NCI-H2196 (cell line): ENCODE measurements at regions not wholly inside any gene's neighbourhood (a gene's known extent, or its start where the extent isn't known, plus 50 kb on each side); places are given as distances from the start of the nearest gene placed in this dataset.
"Not testable (repeated sequence)": the region's sequence is repeated elsewhere in the genome, so short reads cannot be mapped to it uniquely, and the experiment has no call there.

Experiments
- DNase-seq: peaks from one replicate; lab custom pipeline; 2025; ENCODE audit not compliant: unreplicated experiment; lab: John Stamatoyannopoulos, UW

DNA sequence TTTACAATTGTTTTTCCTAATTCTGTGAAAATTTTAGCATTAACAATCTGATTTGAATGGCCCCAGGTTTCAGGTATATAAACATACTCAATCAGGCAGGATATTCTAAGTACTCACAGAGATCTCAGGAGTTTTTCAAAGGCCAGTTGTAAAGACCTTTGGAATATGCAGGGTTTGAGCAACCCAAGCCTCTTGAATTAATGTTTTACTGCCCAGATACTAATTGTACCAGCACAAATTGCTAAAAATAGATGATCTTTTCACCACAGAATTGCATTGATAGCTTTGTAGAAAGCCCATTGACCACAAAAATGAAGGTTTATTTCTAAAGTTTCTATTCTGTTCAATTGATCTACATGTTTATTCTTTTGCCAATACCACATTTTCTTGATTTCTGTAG is 186.5 kb downstream of the OSTF1 start:
- no peak for DNase-seq

DNA sequence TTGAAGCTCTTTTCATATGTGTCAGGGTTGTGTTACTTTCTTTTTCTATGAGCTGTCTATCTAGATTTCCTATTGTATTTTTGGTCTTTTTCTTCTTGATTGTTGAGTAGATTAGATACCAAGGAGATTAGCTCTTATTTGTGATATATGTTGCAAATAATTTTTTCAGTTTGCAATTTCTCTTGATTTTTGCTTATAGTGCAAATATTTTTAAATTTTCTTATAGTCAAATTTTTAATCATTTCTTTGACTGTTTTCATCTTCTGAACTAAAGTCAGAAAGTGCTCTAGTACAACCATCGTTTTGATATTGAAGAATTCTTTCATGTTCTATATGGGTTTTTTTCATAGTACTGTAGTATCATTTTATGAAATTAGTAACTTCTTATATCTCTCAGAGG is 193.7 kb downstream of the OSTF1 start:
- DNase-seq: no peak

- no peak for DNase-seq
Observed at GRCh38 chr9:75289332-75289731, 201.0 kb downstream of the OSTF1 start.

DNA sequence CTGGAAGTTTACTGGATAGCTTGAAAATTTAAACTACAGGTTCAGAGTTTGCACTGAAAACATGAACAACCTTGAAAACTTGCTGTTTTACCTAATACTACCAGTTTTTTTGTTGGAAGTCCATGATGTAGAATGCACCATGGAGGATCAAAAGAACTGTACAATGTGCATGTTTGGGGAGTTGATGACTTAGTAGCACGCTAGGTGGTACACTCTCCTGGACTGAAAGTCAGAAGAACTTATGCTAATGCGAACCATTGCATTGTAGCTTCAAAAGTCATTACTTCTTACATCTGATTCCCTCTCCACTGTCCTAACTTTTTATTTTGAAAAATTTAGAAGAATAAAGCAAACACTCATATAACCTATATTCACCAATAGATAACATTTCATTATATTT is 211.0 kb downstream of the OSTF1 start:
- DNase-seq: no peak

GRCh38 chr9:75333624-75334023 is 245.3 kb downstream of the OSTF1 start:
- no peak for DNase-seq

DNA sequence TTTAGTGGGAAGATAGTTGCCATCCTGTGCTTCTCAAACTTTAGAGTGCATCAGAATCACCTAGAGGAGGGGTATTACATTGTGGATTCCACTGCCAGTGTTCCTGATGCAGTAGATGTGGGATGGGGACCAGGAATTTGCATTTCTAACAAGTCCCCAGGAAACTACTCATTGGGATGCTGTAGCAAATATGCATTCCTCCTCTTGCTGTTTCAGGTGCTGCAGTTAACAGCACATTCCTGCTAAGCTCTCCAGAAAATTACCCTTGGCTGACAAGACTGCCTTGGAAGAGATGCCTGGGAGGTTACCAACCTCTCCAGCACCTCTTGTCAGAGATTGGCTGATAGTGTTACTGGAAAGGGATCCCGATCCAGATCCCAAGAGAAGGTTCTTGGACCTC is 270.5 kb downstream of the OSTF1 start:
- DNase-seq: no peak

- DNase-seq: no peak
Observed at GRCh38 chr9:75359638-75360037, 271.3 kb downstream of the OSTF1 start.

DNA sequence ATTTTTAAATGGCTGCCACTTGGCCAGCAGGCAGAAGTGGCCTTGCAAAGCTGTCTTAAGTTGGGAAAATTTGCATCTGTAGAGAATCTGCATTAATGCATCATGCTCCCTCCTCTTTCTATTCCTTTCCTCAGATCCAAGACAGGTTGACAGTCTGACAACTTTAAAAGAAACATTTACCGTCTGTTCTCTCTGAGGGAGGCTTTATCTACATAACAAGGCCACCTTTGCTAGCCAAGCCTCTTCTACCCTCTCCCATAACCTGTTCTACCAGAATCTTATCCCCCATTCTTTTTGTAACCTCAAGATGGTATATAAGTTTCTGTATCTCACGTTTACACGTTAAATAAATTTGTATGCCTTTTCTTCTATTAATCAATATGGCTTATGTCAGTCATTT is 271.9 kb downstream of the OSTF1 start:
- no peak for DNase-seq

DNA sequence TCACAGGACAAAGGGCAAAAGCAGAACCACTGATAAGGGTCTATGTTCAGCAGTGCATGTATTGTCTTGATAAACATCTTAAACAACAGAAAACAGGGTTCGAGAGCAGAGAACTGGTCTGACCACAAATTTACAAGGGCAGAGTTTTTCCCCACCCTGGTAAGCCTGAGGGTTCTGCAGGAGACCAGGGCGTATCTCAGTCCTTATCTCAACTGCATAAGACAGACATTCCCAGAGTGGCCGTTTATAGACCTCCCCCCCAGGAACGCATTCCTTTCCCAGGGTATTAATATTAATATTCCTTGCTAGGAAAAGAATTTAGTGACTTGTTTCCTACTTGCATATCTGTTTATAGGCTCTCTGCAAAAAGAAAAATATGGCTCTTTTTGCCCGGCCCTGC is 274.1 kb downstream of the OSTF1 start:
- not testable (repeated sequence) for DNase-seq

DNA sequence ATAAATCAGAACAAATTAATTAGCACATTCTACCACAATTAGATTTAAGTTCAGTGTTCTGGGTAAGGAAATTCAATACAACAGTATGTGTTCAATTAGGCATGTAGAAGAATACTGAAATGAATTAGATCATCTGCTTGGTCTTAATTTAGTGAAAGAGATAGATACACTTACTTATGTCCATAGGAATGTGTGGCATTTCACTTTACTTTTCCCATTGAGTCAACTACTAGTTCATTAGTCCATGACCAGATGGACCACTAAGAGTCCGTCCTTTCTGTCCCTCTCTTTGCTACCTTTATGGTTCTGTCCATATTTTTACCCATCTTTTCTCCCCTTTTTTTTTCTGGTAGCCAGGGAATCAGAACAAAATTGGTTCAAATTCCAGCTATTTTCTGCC is 276.9 kb downstream of the OSTF1 start:
- no peak for DNase-seq

- DNase-seq: no peak
Observed at GRCh38 chr9:75369989-75370388, 281.7 kb downstream of the OSTF1 start.

DNA sequence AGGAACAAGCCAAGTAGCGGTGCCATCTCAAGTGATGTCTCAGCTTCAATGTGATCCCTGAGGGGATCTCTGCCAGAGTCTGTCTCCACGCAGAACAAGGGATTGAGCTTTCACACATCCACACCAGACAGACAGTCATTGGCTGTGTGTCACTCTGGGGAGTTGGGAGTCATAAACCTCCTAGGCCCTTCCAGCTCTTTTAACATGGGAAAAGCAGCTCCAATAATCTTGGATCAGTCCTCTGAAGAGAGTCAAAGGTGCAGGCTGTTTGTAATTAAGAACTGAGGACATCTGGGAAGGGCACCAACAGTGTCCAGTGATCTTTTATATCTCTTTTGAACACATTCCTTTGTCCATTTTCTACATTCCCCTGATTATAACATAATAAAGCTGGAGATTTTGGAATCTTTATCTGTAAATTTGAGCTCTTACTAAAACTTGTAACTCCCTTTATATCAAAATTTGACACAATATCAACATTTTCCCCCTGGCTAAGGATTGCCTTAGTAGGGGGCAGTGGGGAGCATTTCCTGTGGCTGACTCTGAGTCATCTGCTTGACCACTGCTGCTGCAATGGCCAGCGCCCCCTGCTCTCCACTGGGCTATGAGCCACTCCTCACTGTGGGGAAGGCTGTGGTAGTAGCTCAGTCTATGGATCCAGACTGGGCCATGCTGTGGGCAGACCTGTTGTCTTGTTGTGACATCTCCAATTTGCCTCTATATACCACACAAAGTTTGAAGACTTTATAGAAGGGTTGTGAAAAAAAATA is 284.4 kb downstream of the OSTF1 start:
- no peak for DNase-seq

GRCh38 chr9:75376680-75377254 is 288.5 kb downstream of the OSTF1 start:
- no peak for DNase-seq

GRCh38 chr9:75378036-75378435 is 289.7 kb downstream of the OSTF1 start:
- DNase-seq: no peak

- no peak for DNase-seq
Observed at GRCh38 chr9:75378926-75379325, 290.6 kb downstream of the OSTF1 start.

DNA sequence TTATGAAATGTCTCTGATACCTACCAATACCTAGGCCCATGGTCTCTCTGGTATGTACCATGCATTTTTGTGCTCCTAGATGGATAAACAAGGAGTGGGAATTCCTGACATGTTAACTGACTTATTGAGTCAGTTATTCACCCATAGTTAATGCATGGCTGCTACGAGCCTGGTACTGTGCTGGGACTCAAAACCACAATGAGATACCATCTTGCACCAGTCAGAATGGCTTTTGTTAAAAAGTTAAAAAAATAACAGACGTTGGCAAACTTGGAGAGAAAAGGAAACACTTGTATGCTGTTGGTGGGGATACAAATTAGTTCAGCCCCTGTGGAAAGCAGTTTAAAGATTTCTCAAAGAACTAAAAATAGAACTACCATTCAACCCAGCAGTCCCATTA is 293.8 kb downstream of the OSTF1 start:
- no peak for DNase-seq

DNA sequence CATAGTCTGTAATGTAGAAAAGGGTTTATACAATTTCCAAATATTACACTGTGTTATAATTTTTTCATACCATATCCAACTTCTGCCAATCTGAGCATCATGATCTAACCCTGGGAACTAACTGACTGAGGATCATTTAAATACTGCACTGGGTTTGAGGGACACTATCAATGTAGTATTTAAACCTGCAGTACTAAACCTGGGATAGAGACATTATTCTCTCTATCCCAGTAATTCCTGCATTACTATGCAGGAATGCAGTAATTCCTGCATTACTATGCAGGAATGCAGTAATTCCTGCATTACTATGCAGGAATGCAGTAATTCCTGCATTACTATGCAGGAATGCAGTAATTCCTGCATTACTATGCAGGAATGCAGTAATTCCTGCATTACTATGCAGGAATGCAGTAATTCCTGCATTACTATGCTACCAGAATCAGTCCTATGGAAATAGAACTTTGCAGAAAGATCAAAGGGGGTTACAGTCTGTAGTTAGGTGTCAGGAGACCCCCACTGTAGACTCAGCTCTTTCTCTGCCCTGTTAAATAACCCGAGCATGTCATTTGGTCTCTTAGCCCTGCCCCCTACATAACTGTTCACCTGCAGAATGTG is 295.2 kb downstream of the OSTF1 start:
- DNase-seq: not testable (repeated sequence)

DNA sequence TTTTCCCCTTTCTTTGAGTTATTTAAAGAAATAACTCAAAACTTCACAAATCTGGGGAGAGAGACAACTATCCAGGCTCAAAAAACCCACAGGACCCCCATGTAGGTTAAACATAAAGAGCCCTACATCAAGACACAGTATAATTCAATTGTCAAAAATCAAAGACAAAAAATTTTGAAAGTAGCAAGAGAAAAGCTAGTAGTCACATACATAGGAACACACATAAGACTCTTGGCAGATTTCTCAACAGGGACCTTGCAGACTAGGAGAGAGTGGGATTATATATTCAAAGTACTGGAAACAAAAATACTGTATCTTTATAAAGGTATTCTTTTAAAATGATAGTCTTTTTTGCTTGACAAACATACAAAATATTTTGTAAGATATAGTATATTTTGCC is 296.9 kb downstream of the OSTF1 start:
- no peak for DNase-seq

DNA sequence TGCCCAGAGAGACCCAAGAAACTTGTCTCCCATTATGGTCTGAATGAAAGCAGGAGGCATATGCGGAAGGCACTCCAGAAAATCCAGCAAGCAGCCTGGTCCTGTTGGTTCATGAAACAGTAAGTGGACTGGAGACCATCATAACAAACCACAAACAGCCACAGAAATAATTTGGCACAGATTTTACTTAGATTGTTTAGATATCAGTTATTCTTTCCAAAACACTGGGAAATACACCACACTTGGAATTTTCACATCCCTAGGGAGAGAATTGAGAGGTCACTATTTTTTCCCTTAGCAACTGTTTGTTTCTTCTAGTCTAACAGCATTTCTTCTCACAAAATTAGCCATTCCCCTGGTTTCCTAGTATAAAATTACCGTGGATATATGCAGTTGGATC is 300.8 kb downstream of the OSTF1 start:
- no peak for DNase-seq

DNA sequence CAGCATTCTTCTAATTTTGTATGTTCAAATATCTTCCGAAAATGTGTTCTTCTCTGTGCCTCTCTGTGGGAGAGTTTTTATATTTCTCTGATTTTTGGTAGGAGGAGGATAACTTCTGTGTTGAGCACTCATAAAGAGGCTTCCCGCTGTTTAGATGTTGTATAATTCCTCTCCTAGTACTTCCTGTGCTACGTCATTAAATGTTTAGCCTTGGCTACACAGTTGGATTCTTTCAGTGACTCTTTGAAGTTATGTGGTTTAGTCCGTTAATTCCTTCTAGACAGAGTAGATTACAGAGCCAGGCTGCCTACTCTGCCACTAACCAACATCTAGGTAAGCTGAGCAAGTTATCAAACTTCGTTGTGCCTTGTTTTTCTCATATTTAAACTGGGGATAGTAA is 302.6 kb downstream of the OSTF1 start:
- DNase-seq: no peak

DNA sequence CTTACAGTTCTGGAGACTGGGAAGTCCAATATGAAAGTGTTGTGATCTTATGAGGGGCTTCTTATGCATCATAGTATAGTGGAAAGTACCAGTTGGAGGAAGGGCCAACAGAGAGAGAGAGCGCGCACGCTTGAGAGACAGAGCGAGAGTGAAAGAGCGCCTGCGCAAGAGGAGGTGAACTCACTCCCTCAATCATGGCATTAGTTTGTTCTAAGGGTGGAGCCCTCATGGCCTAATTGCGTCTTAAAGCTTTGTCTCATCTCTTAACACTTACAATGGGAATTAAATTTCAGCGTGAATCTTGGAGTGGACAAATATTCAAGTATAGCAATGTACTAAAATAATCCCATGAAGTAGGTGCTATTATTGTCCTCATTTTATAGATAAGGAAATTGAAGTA is 303.2 kb downstream of the OSTF1 start:
- no peak for DNase-seq

DNA sequence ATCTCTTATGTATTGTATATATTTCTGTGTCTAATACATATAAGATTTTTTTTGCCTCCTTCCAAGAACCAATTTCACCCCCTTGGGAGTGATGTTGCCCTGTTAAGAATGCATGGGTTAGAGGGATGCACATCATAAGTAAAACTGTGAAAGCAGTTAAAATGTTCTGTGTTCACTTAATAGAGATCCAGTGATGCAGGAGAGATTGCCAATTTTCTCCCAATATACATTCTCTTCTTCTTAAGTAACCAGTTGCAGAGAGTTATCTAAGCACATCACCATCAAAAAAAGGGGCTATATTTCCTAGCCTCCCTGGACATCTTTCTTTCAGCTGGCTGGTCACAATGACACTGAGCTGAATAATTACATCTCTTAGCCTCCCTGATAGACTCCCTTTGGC is 307.0 kb downstream of the OSTF1 start:
- DNase-seq: no peak

DNA sequence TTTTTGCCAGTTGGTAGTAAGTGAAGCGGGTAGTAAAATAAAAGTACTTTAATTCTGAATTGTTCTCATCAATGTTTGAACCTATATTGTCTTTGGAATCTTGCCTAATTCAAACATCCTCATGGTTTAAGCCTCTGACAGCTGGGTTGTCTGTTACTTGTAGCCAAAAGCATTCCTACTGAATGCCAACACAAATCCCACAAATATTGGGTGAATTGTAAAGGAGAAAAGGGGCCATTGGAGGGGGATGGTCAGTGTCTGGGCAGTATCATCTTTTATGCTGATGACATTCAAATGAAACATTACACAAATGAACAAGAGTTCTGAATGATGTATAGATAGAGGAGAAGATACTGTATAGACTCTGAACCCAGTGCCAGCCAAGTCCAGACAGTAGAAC is 309.5 kb downstream of the OSTF1 start:
- no peak for DNase-seq
